B cell (primary cell): ENCODE measurements at regions not wholly inside any gene's neighbourhood (a gene's known extent, or its start where the extent isn't known, plus 50 kb on each side); places are given as distances from the start of the nearest gene placed in this dataset.

Experiments used
- ATAC-seq: fragments of 200-7000 bp; cut with Tn5 transposase; one replicate; pipeline ENCODE4 v1.10.0; 2021; ENCODE audit warnings: low read depth, mild to moderate bottlenecking, moderate number of reproducible peaks, moderate library complexity
- CTCF ChIA-PET: fragments of 350-600 bp; sonication (Branson Sonifier 250); formaldehyde crosslinking; loops from one replicate; lab custom pipeline; 2021; ENCODE audit warnings: antibody characterized with exemption, inconsistent platforms; lab: Charles Lee
- POLR2A ChIA-PET: fragments of 350-600 bp; sonication (Branson Sonifier 250); formaldehyde crosslinking; loops from one replicate; lab custom pipeline; 2021; ENCODE audit warnings: antibody characterized with exemption; lab: Charles Lee
- DNase-seq: peaks from one replicate; pipeline ENCODE4 v3.0.0; 2013
- H2AFZ ChIP-seq: 2 replicates; pipeline ENCODE4 v1.6.1; 2012; ENCODE audit warnings: mild to moderate bottlenecking, low read depth, low read length; ENCODE audit not compliant: insufficient read depth, poor library complexity, severe bottlenecking
- H3K27ac ChIP-seq, 2 donors: 1 replicate in 1 of 2; 2 replicates in 1 of 2; pipeline ENCODE4 v1.5.1; 2012 to 2013; ENCODE audit warnings: low read length in 2 of 2, mild to moderate bottlenecking in 2 of 2, moderate library complexity in 1 of 2
- H3K27me3 ChIP-seq, 4 experiments: fragments of 200-600 bp in 1 of 4; sonication (generic) in 1 of 4; replicated peaks in 1 of 4; 1 replicate in 2 of 4; 2 replicates in 2 of 4; pipeline versions ENCODE4 v1.6.1 to v1.7.0; 2013 to 2016; ENCODE audit warnings: low read length in 3 of 4, mild to moderate bottlenecking in 2 of 4, mixed read lengths in 1 of 4, moderate library complexity in 1 of 4; ENCODE audit not compliant: insufficient read depth in 4 of 4, control insufficient read depth in 3 of 4; ENCODE audit errors: control extremely low read depth in 1 of 4
- H3K36me3 ChIP-seq, 2 experiments: replicated peaks in 1 of 2; 1 replicate in 1 of 2; 2 replicates in 1 of 2; pipeline versions ENCODE4 v1.6.1 to v1.7.1; 2013; ENCODE audit warnings: low read length in 1 of 2; ENCODE audit not compliant: insufficient read depth in 2 of 2, control insufficient read depth in 1 of 2; ENCODE audit errors: control extremely low read depth in 1 of 2, extremely low read depth in 1 of 2
- H3K4me1 ChIP-seq, 2 donors: fragments of 200-600 bp in 1 of 2; sonication (generic) in 1 of 2; 1 replicate in 1 of 2; 2 replicates in 1 of 2; pipeline versions ENCODE4 v1.5.1 to v1.6.1; 2013 to 2017; ENCODE audit warnings: low read length in 2 of 2; ENCODE audit not compliant: control insufficient read depth in 2 of 2, insufficient read depth in 2 of 2
- H3K4me2 ChIP-seq: replicated peaks from 2 replicates; pipeline ENCODE3; 2012; ENCODE audit warnings: mild to moderate bottlenecking, low read depth, low read length; ENCODE audit not compliant: poor library complexity, severe bottlenecking
- H3K4me3 ChIP-seq, 5 experiments: fragments of 200-600 bp in 1 of 5; sonication (generic) in 1 of 5; 1 replicate in 3 of 5; 2 replicates in 2 of 5; pipeline versions ENCODE4 v1.5.1 to v1.7.0; 2011 to 2016; ENCODE audit warnings: low read length in 4 of 5, mild to moderate bottlenecking in 4 of 5, low read depth in 2 of 5, control low read depth in 1 of 5, moderate library complexity in 1 of 5; ENCODE audit not compliant: insufficient read depth in 1 of 5; ENCODE audit errors: control extremely low read depth in 1 of 5, extremely low read depth in 1 of 5
- H3K79me2 ChIP-seq: fragments of 200-600 bp; sonication (generic); one replicate; pipeline ENCODE4 v1.6.0; 2016; ENCODE audit warnings: low read length; ENCODE audit not compliant: control insufficient read depth, insufficient read depth
- H3K9ac ChIP-seq: fragments of 200-600 bp; sonication (generic); 2 replicates; pipeline ENCODE4 v1.6.1; 2017; ENCODE audit warnings: mild to moderate bottlenecking, low read length, moderate library complexity
- H3K9me3 ChIP-seq, 3 donors: one replicate each; pipeline versions ENCODE4 v1.6.1 to v1.7.1; 2013; ENCODE audit warnings: low read length in 2 of 3; ENCODE audit not compliant: control insufficient read depth in 2 of 3, insufficient read depth in 1 of 3; ENCODE audit errors: control extremely low read depth in 1 of 3
- H4K20me1 ChIP-seq: 2 replicates; pipeline ENCODE4 v1.6.0; 2012; ENCODE audit warnings: mild to moderate bottlenecking, low read length; ENCODE audit not compliant: insufficient read depth, control insufficient read depth, poor library complexity, severe bottlenecking
- H3K27ac Mint-ChIP-seq: one replicate; pipeline ENCODE4 v1.8.0; 2021; ENCODE audit warnings: mixed read lengths
- H3K27me3 Mint-ChIP-seq: one replicate; pipeline ENCODE4 v1.8.0; 2021; ENCODE audit warnings: mixed read lengths
- H3K4me1 Mint-ChIP-seq: one replicate; pipeline ENCODE4 v1.8.0; 2021; ENCODE audit warnings: mixed read lengths
- H3K4me3 Mint-ChIP-seq: one replicate; pipeline ENCODE4 v1.8.0; 2021; ENCODE audit warnings: mixed read lengths
- H3K9me3 Mint-ChIP-seq: one replicate; pipeline ENCODE4 v1.8.0; 2022; ENCODE audit warnings: mixed read lengths; ENCODE audit not compliant: insufficient read depth
- CTCF ChIP-seq: fragments of 200-600 bp; IDR thresholded peaks from one replicate; pipeline ENCODE4 v1.8.0; 2022; ENCODE audit warnings: antibody characterized with exemption, mild to moderate bottlenecking
- EZH2 ChIP-seq: IDR thresholded peaks from 2 replicates; pipeline ENCODE4 v1.6.1; 2012; ENCODE audit warnings: borderline replicate concordance, low read depth, mild to moderate bottlenecking, moderate library complexity, low read length; ENCODE audit not compliant: insufficient read depth, poor library complexity, severe bottlenecking
- WGBS: methylation state at CpG from one replicate; pipeline ENCODE4 v1.1.5; 2013; ENCODE audit warnings: missing lambda C conversion rate; ENCODE audit not compliant: insufficient coverage; 5-methylcytosine and 5-hydroxymethylcytosine counted together
- intact Hi-C: fragments of 100-400 bp; cut with micrococcal nuclease; formaldehyde crosslinking; loops from one replicate; pipeline ENCODE4 v1.10.0; 2022

DNA sequence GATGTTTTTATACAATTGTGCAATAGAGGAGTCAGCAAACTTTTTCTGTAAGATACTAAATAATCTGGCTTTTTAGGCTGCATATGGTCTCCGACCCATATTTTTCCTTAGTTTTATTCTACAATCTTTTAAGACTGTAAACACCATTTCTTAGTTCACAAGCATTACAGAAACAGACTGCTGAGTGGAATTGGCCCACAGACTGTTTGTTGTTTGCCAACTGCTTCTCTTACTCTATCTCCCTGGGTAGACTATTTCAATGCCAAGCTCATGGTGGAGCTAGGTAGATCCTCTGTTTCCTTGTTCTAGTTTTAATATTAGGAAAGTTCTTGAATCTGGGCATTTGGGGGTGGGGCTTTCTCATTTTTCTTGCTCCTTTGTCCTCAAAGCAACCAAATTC lies 857.6 kb downstream of the TLE1 start:
- H3K4me3 ChIP-seq: no peak overlapping the region
- no peaks in the 10 kb centered on the region for H3K4me1 Mint-ChIP-seq
- H3K36me3 ChIP-seq: no peaks in the 10 kb centered on the region
- ChIA-PET CTCF (no interaction called here), POLR2A (no interaction called here)
- no peaks in the 10 kb centered on the region for H3K4me1 ChIP-seq
- no peak overlapping the region for H3K4me3 Mint-ChIP-seq
- WGBS: no CpG with 5 or more reads among the region's 1 CpG
- no peak overlapping the region for H3K27ac ChIP-seq
- no peaks in the 10 kb centered on the region for H3K79me2 ChIP-seq
- no peaks in the 10 kb centered on the region for H3K27me3 Mint-ChIP-seq
- peaks cover 2% of the 10 kb centered on the region for H3K9me3 Mint-ChIP-seq
- no peak overlapping the region for H3K27ac Mint-ChIP-seq
- no peak overlapping the region for H3K4me2 ChIP-seq
- no peaks in the 10 kb centered on the region for H4K20me1 ChIP-seq
- no peak overlapping the region for H2AFZ ChIP-seq
- H3K27me3 ChIP-seq: no peaks in the 10 kb centered on the region
- H3K9me3 ChIP-seq: peaks cover 0 to 2% (median 0%) of the 10 kb centered on the region in 3 donors
- no peak for DNase-seq
- H3K9ac ChIP-seq: no peak overlapping the region
- intact Hi-C loops: no loop called here
- ATAC-seq: no peak
- TF ChIP-seq CTCF (no peak), EZH2 (no peak)

DNA sequence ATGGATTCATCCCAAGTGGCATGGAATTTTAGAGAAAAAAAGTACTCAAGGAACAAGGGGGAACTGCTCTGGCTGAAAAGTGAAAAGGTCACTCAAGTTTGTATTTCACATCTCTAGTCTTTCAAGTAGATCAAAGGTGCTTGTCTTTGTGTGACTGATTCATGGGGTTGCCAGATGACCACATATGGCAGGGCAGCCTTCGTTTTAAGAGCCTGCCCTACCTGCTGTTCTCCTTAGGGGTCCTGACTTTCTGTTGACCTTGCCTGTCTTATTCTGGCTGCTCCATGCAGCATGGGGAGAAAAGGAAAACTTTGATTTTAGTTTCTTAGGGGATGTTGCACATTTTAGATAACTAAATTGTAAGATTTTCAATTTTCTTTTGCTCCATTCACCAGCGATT lies 877.7 kb downstream of the TLE1 start:
- H3K79me2 ChIP-seq: no peaks in the 10 kb centered on the region
- H3K27me3 Mint-ChIP-seq: no peaks in the 10 kb centered on the region
- no peak overlapping the region for H3K27ac Mint-ChIP-seq
- no peaks in the 10 kb centered on the region for H3K36me3 ChIP-seq
- WGBS: 63% methylated on average over 1 of the region's 2 CpGs
- ChIA-PET CTCF (no interaction called here), POLR2A (no interaction called here)
- H2AFZ ChIP-seq: no peak overlapping the region
- H3K9me3 ChIP-seq: peaks cover 0 to 6% (median 0%) of the 10 kb centered on the region in 3 donors
- DNase-seq (no peak), ATAC-seq (no peak)
- peaks cover 2% of the 10 kb centered on the region for H3K9me3 Mint-ChIP-seq
- TF ChIP-seq CTCF (no peak), EZH2 (no peak)
- no peaks in the 10 kb centered on the region for H3K27me3 ChIP-seq
- no peak overlapping the region for H3K4me3 Mint-ChIP-seq
- H3K4me1 ChIP-seq: no peaks in the 10 kb centered on the region
- no peak overlapping the region for H3K4me3 ChIP-seq
- H3K27ac ChIP-seq: no peak overlapping the region
- H3K4me1 Mint-ChIP-seq: no peaks in the 10 kb centered on the region
- H3K9ac ChIP-seq: no peak overlapping the region
- no peak overlapping the region for H3K4me2 ChIP-seq
- intact Hi-C loops: no loop called here
- H4K20me1 ChIP-seq: no peaks in the 10 kb centered on the region
